OCI-LY7 (cell line): ENCODE measurements at regions not wholly inside any gene's neighbourhood (a gene's known extent, or its start where the extent isn't known, plus 50 kb on each side); places are given as distances from the start of the nearest gene placed in this dataset.

Experiments used
- BruUV-seq: library from RNA; stranded (reverse); fragments of 400-500 nt; replicated peaks from 2 replicates; lab custom pipeline; 2021; lab: Mats Ljungman, UMichigan
- CTCF ChIA-PET: fragments of 300-600 bp; sonication (Branson Sonifier 250); formaldehyde crosslinking; loops from one replicate; lab custom pipeline; 2022; ENCODE audit warnings: antibody characterized with exemption; ENCODE audit not compliant: unreplicated experiment; lab: Charles Lee
- POLR2A ChIA-PET: fragments of 300-600 bp; sonication (Branson Sonifier 250); formaldehyde crosslinking; loops from one replicate; lab custom pipeline; 2022; ENCODE audit warnings: antibody characterized with exemption; lab: Charles Lee
- DNase-seq: peaks from one replicate; pipeline ENCODE4 v3.0.0-alpha.2; 2015; ENCODE audit warnings: low spot score
- H2AFZ ChIP-seq: fragments of 200-600 bp; sonication (generic), shearing (Covaris generic); 2 replicates; pipeline ENCODE4 v1.6.1; 2014; ENCODE audit warnings: mild to moderate bottlenecking, antibody characterized with exemption, low read length, moderate library complexity
- H3K27ac ChIP-seq: fragments of 200-600 bp; sonication (generic); 2 replicates; pipeline ENCODE4 v1.5.1; 2014; ENCODE audit warnings: mixed run types, low read depth, mild to moderate bottlenecking, moderate library complexity, low read length, inconsistent platforms; ENCODE audit not compliant: poor library complexity, severe bottlenecking
- H3K36me3 ChIP-seq: fragments of 200-600 bp; sonication (generic); 2 replicates; pipeline ENCODE4 v1.6.1; 2014; ENCODE audit warnings: mild to moderate bottlenecking, antibody characterized with exemption, low read length, moderate library complexity, mixed read lengths; ENCODE audit not compliant: insufficient read depth
- H3K4me1 ChIP-seq: fragments of 200-600 bp; sonication (generic); 2 replicates; pipeline ENCODE4 v1.5.1; 2014; ENCODE audit warnings: mild to moderate bottlenecking, low read length; ENCODE audit not compliant: insufficient read depth, poor library complexity, severe bottlenecking
- H3K4me2 ChIP-seq: fragments of 200-600 bp; sonication (generic); 2 replicates; pipeline ENCODE4 v1.6.1; 2014; ENCODE audit warnings: mild to moderate bottlenecking, low read length
- H3K4me3 ChIP-seq: fragments of 200-600 bp; sonication (generic); 2 replicates; pipeline ENCODE4 v1.5.1; 2014; ENCODE audit warnings: mild to moderate bottlenecking, low read depth, low read length; ENCODE audit not compliant: poor library complexity, severe bottlenecking
- H3K79me2 ChIP-seq: fragments of 200-600 bp; sonication (generic); 2 replicates; pipeline ENCODE4 v1.6.1; 2016; ENCODE audit warnings: low read depth, mild to moderate bottlenecking, low read length, moderate library complexity, mixed read lengths; ENCODE audit not compliant: insufficient read depth
- H3K9me2 ChIP-seq: fragments of 200-600 bp; sonication (generic); 2 replicates; pipeline ENCODE4 v1.6.1; 2016; ENCODE audit warnings: mild to moderate bottlenecking, low read length, mixed read lengths; ENCODE audit not compliant: insufficient read depth
- H3K9me3 ChIP-seq: fragments of 200-600 bp; sonication (generic); 2 replicates; pipeline ENCODE4 v1.6.1; 2014; ENCODE audit warnings: mild to moderate bottlenecking, mixed run types, low read length, mixed read lengths
- H4K20me1 ChIP-seq: fragments of 200-600 bp; sonication (generic); 2 replicates; pipeline ENCODE4 v1.6.1; 2014; ENCODE audit warnings: mild to moderate bottlenecking, antibody characterized with exemption, low read length, moderate library complexity, mixed read lengths; ENCODE audit not compliant: insufficient read depth
- EZH2phosphoT487 ChIP-seq: fragments of 200-600 bp; sonication (generic); IDR thresholded peaks from 2 replicates; pipeline ENCODE4 v1.6.1; 2018; ENCODE audit warnings: low read depth, borderline replicate concordance, mild to moderate bottlenecking, mixed run types, antibody characterized with exemption, low read length, moderate library complexity, mixed read lengths
- intact Hi-C: fragments of 100-400 bp; cut with micrococcal nuclease; formaldehyde crosslinking; loops from one replicate; pipeline ENCODE4 v1.10.0; 2022; ENCODE audit not compliant: unreplicated experiment
- TF ChIP-seq, protein P1 (sequence below): fragments of 200-600 bp; sonication (generic); conservative IDR thresholded peaks from 2 replicates; pipeline ENCODE4 v1.5.1; 2014; ENCODE audit warnings: mild to moderate bottlenecking, antibody characterized with exemption, low read length, moderate library complexity, mixed read lengths

DNA sequence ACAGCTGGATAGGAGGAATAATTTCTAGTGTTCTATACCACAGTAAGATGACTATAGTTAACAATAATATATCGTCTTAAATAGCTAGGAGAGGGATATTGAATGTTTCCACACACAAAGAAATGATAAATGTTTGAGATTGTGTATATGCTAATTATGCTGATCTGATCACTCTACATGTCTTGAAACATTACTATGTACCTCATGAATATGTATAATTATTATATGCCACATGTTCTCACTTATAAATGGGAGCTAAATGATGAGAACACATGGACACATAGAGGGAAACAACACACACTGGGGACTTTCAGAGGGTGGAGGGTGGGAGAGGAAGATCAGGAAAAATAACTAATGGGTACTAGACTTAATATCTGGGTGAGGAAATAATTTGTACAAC, 53.2 kb upstream of the MAGEA4 start:
- DNase-seq: no peak
- BruUV-seq: no TSS peak
- H4K20me1 ChIP-seq: no peaks in the 10 kb centered on the region
- ChIA-PET CTCF (no interaction called here), POLR2A (no interaction called here)
- intact Hi-C loops: no loop called here
- TF ChIP-seq, protein P1, sequence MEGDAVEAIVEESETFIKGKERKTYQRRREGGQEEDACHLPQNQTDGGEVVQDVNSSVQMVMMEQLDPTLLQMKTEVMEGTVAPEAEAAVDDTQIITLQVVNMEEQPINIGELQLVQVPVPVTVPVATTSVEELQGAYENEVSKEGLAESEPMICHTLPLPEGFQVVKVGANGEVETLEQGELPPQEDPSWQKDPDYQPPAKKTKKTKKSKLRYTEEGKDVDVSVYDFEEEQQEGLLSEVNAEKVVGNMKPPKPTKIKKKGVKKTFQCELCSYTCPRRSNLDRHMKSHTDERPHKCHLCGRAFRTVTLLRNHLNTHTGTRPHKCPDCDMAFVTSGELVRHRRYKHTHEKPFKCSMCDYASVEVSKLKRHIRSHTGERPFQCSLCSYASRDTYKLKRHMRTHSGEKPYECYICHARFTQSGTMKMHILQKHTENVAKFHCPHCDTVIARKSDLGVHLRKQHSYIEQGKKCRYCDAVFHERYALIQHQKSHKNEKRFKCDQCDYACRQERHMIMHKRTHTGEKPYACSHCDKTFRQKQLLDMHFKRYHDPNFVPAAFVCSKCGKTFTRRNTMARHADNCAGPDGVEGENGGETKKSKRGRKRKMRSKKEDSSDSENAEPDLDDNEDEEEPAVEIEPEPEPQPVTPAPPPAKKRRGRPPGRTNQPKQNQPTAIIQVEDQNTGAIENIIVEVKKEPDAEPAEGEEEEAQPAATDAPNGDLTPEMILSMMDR: no peak
- no peak for TF ChIP-seq EZH2phosphoT487
- H2AFZ ChIP-seq: no peak overlapping the region
- H3K9me2 ChIP-seq: no peaks in the 10 kb centered on the region
- H3K4me3 ChIP-seq: no peak overlapping the region
- H3K36me3 ChIP-seq: no peaks in the 10 kb centered on the region
- no peak overlapping the region for H3K27ac ChIP-seq
- H3K79me2 ChIP-seq: no peaks in the 10 kb centered on the region
- H3K4me1 ChIP-seq: no peaks in the 10 kb centered on the region
- no peaks in the 10 kb centered on the region for H3K9me3 ChIP-seq
- H3K4me2 ChIP-seq: no peak overlapping the region

DNA sequence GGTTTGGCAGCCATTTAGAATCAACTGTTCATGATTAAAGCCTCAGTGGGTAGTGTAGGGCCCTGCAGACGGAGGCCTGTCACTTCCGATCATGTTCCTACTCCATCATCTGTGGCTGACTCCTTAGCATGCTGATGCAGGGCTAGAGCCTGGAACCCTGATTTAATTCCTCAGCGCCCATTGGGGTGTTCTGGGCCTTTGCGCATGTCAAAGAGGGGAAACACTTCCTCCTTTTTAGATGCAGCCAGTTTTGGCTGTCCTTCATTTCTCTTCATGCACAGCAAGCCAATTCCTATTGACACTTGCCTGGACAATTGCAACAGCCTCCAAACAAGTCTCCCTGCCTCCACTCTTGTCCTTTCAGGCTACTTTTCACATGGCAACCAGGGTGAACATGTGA, 51.9 kb upstream of the MAGEA4 start:
- no peaks in the 10 kb centered on the region for H3K4me1 ChIP-seq
- intact Hi-C loops: no loop called here
- CTCF ChIA-PET: no interaction called here

More for the DNA sequence above, 51.9 kb upstream of the MAGEA4 start:
- no peaks in the 10 kb centered on the region for H4K20me1 ChIP-seq
- POLR2A ChIA-PET: no interaction called here
- TF ChIP-seq, protein P1: no peak
- no peak for TF ChIP-seq EZH2phosphoT487
- H3K9me3 ChIP-seq: no peaks in the 10 kb centered on the region
- no peak for DNase-seq
- no peak overlapping the region for H3K4me3 ChIP-seq
- no peak overlapping the region for H3K27ac ChIP-seq
- no TSS peak for BruUV-seq
- H3K9me2 ChIP-seq: no peaks in the 10 kb centered on the region
- H3K79me2 ChIP-seq: no peaks in the 10 kb centered on the region
- no peak overlapping the region for H3K4me2 ChIP-seq
- H2AFZ ChIP-seq: no peak overlapping the region
- H3K36me3 ChIP-seq: no peaks in the 10 kb centered on the region
